ENCODE measurements at regions not wholly inside any gene's neighbourhood (a gene's known extent, or its start where the extent isn't known, plus 50 kb on each side); places are given as distances from the start of the nearest gene placed in this dataset.
"Not testable (repeated sequence)": the region's sequence is repeated elsewhere in the genome, so short reads cannot be mapped to it uniquely, and the experiment has no call there.

DNA sequence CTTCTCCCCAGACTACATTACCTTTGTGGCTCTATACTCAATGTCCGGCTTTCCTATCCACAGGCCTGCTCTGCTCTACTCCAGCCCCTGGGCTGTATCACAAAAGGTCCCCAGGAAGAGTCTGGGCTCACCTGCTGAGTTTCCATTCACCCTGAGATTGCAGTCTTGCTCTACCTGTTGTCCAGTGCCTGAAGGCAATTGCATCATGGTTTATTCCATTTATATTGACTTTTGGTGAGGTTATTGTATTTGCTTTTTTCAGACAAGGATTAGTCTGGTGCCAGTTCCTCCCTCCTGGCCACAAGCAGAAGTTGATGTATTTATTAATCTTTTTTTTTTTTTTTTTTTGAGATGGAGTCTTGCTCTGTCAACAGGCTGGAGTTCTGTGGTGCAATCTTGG, 273.1 kb downstream of the XPNPEP1 start:
- TF ChIP-seq, protein P1, sequence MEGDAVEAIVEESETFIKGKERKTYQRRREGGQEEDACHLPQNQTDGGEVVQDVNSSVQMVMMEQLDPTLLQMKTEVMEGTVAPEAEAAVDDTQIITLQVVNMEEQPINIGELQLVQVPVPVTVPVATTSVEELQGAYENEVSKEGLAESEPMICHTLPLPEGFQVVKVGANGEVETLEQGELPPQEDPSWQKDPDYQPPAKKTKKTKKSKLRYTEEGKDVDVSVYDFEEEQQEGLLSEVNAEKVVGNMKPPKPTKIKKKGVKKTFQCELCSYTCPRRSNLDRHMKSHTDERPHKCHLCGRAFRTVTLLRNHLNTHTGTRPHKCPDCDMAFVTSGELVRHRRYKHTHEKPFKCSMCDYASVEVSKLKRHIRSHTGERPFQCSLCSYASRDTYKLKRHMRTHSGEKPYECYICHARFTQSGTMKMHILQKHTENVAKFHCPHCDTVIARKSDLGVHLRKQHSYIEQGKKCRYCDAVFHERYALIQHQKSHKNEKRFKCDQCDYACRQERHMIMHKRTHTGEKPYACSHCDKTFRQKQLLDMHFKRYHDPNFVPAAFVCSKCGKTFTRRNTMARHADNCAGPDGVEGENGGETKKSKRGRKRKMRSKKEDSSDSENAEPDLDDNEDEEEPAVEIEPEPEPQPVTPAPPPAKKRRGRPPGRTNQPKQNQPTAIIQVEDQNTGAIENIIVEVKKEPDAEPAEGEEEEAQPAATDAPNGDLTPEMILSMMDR (IDR thresholded peaks at IDR 0.05): no peak
- Histone ChIP-seq H3K27ac (no peak overlapping the region), H3K4me1 (ENCODE audit: control insufficient read depth in 1 of 2, insufficient read depth in 1 of 2, low read depth in 1 of 2, low read length in 1 of 2) (no peaks in the 10 kb centered on the region), H3K4me3 (ENCODE audit: low read depth in 1 of 2, low read length in 1 of 2) (no peak overlapping the region), H3K27me3 (no peaks in the 10 kb centered on the region), H3K36me3 (no peaks in the 10 kb centered on the region), H3K9me3 (no peaks in the 10 kb centered on the region)

DNA sequence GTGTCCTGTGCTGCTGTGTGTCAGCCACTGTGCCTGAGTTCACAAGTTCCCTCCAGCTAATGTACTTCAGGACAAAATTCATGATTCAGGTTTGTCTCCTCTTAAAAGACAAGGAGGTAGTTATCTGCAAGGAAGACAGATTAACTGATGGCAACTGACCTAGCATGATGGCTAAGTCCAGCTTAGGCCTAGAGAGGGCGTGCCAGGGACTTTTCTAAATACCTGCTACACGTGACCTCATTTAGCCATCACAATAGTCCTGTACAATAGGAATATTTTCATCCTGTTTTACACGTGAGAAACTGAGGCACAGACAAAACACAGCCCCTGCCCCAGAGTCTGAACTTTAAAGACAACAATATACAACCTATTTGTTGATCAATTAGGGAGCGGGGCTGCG, 275.7 kb downstream of the XPNPEP1 start:
- no peaks in the 10 kb centered on the region for H3K27me3 ChIP-seq
- H3K27ac ChIP-seq: no peak overlapping the region
- H3K4me3 ChIP-seq (ENCODE audit: low read depth in 1 of 2, low read length in 1 of 2): no peak overlapping the region
- H3K36me3 ChIP-seq: no peaks in the 10 kb centered on the region
- TF ChIP-seq, protein P1 (IDR thresholded peaks at IDR 0.05): no peak
- no peaks in the 10 kb centered on the region for H3K4me1 ChIP-seq (ENCODE audit: control insufficient read depth in 1 of 2, insufficient read depth in 1 of 2, low read depth in 1 of 2, low read length in 1 of 2)
- H3K9me3 ChIP-seq: no peaks in the 10 kb centered on the region

- H3K4me1 ChIP-seq (ENCODE audit: control insufficient read depth in 1 of 2, insufficient read depth in 1 of 2, low read depth in 1 of 2, low read length in 1 of 2): no peaks in the 10 kb centered on the region
- TF ChIP-seq, protein P1 (IDR thresholded peaks at IDR 0.05): no peak
- H3K27ac ChIP-seq: no peak overlapping the region
- H3K9me3 ChIP-seq: no peaks in the 10 kb centered on the region
- H3K27me3 ChIP-seq: no peaks in the 10 kb centered on the region
- H3K4me3 ChIP-seq (ENCODE audit: low read depth in 1 of 2, low read length in 1 of 2): no peak overlapping the region
- H3K36me3 ChIP-seq: no peaks in the 10 kb centered on the region
These were observed 289.5 kb downstream of the XPNPEP1 start for GRCh38 chr10:109633846-109634245.

DNA sequence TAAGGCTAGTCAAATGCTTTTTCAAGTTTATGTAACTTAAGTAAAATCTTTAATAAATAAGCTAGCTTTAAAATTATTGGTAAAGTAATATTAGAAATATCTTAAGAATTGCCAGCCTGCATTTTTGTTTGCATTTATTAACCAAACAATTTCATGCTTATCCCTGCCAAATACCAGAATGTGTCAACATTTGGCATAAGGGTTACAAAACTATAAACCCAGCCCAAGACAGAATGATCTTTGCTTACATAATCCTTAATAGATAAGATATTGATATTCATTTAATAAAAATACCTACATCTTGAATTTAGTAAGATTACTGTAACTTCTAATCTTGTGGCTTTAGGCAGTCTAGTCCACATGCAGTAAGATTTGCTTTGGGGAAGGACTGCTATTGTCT, 290.3 kb downstream of the XPNPEP1 start:
- H3K4me1 ChIP-seq (ENCODE audit: control insufficient read depth in 1 of 2, insufficient read depth in 1 of 2, low read depth in 1 of 2, low read length in 1 of 2); H3K27ac ChIP-seq; H3K4me3 ChIP-seq (ENCODE audit: low read depth in 1 of 2, low read length in 1 of 2); H3K9me3 ChIP-seq; H3K27me3 ChIP-seq; H3K36me3 ChIP-seq: not testable (repeated sequence)

GRCh38 chr10:109624939-109625338, 298.4 kb downstream of the XPNPEP1 start:
- TF ChIP-seq, protein P1 (IDR thresholded peaks at IDR 0.05): no peak
- H3K36me3 ChIP-seq: no peaks in the 10 kb centered on the region

DNA sequence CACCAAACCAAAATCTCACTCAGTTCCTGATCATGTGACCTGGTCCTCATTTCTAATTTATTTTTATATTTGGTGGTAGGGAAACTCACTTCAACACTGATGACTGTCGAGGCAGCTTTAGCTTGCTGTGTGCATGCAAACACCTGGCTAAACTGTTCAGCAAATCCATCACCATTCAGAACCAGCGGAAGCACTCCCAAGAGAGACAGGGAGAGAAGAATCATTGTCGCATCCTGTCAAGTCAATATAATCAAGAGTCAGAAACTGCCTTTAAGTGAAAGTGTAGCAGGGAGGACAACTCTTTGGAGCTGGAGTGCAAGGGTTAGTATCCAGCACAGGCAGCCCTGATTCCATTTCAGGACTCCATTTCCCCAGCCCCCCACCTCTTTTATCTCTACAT, 300.7 kb downstream of the XPNPEP1 start:
- Histone ChIP-seq H3K4me3 (ENCODE audit: low read depth in 1 of 2, low read length in 1 of 2) (no peak overlapping the region), H3K27ac (no peak overlapping the region), H3K27me3 (no peaks in the 10 kb centered on the region), H3K4me1 (ENCODE audit: control insufficient read depth in 1 of 2, insufficient read depth in 1 of 2, low read depth in 1 of 2, low read length in 1 of 2) (no peaks in the 10 kb centered on the region), H3K36me3 (no peaks in the 10 kb centered on the region), H3K9me3 (no peaks in the 10 kb centered on the region)
- TF ChIP-seq, protein P1 (IDR thresholded peaks at IDR 0.05): no peak

More at GRCh38 chr10:109624939-109625338, 298.4 kb downstream of the XPNPEP1 start:
- Histone ChIP-seq H3K27ac (no peak overlapping the region), H3K4me1 (ENCODE audit: control insufficient read depth in 1 of 2, insufficient read depth in 1 of 2, low read depth in 1 of 2, low read length in 1 of 2) (no peaks in the 10 kb centered on the region), H3K9me3 (no peaks in the 10 kb centered on the region), H3K27me3 (no peaks in the 10 kb centered on the region), H3K4me3 (ENCODE audit: low read depth in 1 of 2, low read length in 1 of 2) (no peak overlapping the region)
